Inferior parietal cortex (tissue), 1 donor: ENCODE measurements at regions not wholly inside any gene's neighbourhood (a gene's known extent, or its start where the extent isn't known, plus 50 kb on each side); places are given as distances from the start of the nearest gene placed in this dataset.
"Not testable (repeated sequence)": the region's sequence is repeated elsewhere in the genome, so short reads cannot be mapped to it uniquely, and the experiment has no call there.

ENCODE experiments used
- DNase-seq: peaks from one replicate; pipeline ENCODE4 v3.0.0-alpha.2; 2016; ENCODE audit errors: extremely low spot score

DNA sequence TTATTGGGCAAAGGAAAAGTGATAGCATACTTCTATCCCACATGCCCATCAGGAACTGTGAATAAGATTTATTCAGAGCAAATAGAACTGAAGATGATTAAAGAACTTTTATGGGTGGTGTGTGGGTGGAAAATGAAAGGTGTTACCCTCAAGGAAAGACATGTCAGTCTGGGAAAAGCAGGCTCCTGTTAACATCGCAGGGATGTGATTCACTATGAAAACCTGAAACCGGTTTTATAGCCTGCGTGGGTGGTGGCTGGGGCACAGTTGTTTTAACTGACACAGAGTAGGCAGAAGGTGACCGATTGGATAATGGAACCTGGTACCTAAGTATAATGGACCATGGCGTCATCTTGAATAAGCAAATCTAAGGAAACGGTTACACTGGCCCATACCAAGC lies 61.3 kb upstream of the CASK start:
- DNase-seq, result no peak

DNA sequence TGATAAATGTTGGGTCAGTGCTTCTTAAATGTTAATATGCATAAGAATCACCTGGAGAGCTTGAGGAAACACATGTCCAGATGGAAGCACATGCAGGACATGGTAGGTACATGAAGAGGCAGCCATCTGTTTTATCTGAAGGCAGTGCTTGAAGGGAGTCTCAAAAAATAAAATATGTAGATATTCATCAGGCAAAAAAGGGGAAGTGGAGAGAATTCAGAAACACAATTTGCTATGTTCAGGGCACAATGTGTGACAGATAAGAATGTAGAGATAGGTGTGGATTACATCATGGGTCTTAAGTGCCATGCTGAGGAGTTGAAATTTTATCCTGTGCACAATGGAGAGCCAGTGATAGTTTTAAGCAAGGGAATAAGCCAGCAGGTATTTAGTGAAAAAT lies 59.6 kb upstream of the CASK start:
- no peak for DNase-seq

DNA sequence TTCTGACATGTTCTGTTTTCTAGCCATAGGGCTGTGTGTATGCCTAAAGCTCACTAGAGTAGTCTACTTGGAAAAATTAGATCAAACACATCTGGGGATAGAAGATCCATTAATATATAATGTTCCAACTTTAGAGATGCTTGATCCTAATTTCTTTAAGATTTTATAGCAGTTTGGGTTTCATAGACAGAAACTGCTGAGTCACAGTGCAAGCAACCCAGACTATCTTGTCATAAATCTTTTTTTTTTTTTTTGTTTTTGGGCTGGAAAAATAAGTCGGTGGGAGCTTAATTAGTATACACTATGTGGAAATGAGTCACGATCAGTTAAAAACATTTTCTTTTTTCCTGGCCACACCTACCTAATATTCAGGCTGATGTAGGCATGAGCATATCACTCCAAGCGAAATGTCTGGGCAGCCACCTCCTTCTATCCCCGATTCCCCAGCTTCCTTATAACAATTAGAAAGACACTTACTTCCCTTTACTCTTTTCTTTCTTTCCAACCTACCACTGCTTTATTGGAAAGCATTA lies 58.2 kb upstream of the CASK start:
- no peak for DNase-seq

DNA sequence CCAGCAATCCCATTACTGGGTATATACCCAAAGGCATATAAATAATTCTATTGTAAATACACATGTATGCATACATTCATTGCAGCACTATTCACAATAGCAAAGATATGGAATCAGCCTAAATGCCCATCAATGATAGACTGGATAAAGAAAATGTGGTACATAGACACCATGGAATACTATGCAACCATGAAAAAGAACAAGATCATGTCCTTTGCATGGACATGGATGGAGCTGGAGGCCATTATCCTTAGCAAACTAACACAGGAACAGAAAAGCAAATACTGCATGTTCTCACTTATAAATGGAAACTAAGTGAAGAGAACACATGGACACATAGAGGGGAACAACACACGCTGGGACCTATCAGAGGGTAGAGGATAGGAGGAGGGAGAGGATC lies 51.3 kb upstream of the CASK start:
- DNase-seq, result not testable (repeated sequence)

DNA sequence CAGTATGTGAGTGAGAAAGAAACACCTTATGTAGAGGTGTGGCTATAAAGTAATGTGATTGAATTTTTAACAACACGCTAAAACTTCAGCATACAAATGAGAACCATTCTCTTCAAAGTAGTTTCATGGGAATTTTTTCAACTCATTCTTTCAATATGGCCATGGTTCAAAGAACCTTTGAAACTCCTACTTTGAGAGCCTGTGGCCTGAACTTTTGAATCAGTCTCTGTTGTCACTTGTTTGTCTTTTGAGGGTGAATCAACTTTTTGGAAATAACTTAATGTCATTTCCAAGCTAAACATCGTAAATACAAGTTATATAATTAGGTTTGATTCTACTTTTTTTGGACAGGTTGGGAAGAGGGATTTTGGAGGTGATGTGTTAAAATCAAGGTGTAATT lies 49.9 kb upstream of the CASK start:
- no peak for DNase-seq
